NB4 (cell line): ENCODE measurements at regions not wholly inside any gene's neighbourhood (a gene's known extent, or its start where the extent isn't known, plus 50 kb on each side); places are given as distances from the start of the nearest gene placed in this dataset.
"Not testable (repeated sequence)": the region's sequence is repeated elsewhere in the genome, so short reads cannot be mapped to it uniquely, and the experiment has no call there.

ENCODE experiments used
- DNase-seq: peaks from one replicate; pipeline ENCODE4 v3.0.0; 2010; ENCODE audit warnings: low read depth
- H3K4me3 ChIP-seq: one replicate; pipeline ENCODE4 v1.5.1; 2011; ENCODE audit warnings: mild to moderate bottlenecking, low read depth, low read length, moderate library complexity
- CTCF ChIP-seq: IDR thresholded peaks from one replicate; pipeline ENCODE4 v1.5.1; 2012; ENCODE audit warnings: low read depth, low read length
- MYC ChIP-seq: IDR thresholded peaks from 2 replicates; pipeline ENCODE4 v1.6.1; 2011; ENCODE audit warnings: low read depth, low read length
- POLR2A ChIP-seq: IDR thresholded peaks from 2 replicates; pipeline ENCODE4 v1.6.1; 2011; ENCODE audit warnings: mild to moderate bottlenecking; ENCODE audit not compliant: insufficient read length; ENCODE audit errors: extremely low read depth
- TF ChIP-seq, protein P1 (sequence below): IDR thresholded peaks from 2 replicates; pipeline ENCODE4 v1.6.1; 2011; ENCODE audit warnings: low read depth, low read length

DNA sequence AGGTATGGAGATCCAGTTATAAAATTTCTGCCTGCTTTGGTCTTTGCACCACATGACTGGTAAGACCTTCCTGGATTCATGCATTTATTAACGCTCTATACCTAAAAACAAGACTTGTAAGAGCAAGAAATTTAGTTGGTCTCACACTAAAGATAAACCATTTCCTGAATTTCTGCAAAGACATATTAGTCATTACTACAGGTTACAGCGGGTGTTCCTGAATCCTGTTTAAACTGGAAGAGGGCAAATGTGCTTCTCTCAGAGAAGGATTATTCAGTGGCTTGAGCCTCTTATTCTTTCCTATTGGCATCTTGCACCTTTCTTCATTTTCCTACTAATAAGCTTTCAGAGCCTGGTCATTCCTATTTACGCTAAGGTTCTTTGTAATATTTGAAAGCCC is 397.6 kb upstream of the TENM3 start:
- DNase-seq = no peak
- no peak for TF ChIP-seq MYC
- TF ChIP-seq POLR2A = no peak
- H3K4me3 ChIP-seq = no peak overlapping the region

DNA sequence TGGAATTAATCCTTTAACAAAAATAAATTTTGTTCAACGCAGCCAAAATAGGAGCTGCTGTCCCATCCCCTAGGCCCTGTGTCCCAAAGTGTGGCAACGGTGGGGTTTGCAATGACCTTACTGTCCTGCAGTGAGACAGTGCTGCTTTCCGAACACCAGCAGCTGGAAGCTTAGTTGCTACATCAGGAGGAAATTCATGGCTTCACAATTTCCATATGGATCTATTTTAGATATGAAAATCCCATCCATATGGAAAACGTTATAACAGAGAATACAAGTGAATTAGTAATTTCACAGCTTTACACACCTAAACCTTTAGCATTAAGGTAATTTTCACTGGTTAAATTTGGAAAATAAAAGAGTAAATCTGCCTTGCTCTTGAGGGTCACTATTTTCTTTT is 396.3 kb upstream of the TENM3 start:
- TF ChIP-seq MYC = no peak
- TF ChIP-seq POLR2A = no peak
- no peak for TF ChIP-seq CTCF
- TF ChIP-seq, protein P1, sequence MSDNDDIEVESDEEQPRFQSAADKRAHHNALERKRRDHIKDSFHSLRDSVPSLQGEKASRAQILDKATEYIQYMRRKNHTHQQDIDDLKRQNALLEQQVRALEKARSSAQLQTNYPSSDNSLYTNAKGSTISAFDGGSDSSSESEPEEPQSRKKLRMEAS = no peak
- H3K4me3 ChIP-seq = no peak overlapping the region
- no peak for DNase-seq

GRCh38 chr4:181848357-181848756 is 394.8 kb upstream of the TENM3 start:
- TF ChIP-seq MYC = no peak
- no peak for TF ChIP-seq POLR2A
- DNase-seq = no peak
- H3K4me3 ChIP-seq = no peak overlapping the region

DNA sequence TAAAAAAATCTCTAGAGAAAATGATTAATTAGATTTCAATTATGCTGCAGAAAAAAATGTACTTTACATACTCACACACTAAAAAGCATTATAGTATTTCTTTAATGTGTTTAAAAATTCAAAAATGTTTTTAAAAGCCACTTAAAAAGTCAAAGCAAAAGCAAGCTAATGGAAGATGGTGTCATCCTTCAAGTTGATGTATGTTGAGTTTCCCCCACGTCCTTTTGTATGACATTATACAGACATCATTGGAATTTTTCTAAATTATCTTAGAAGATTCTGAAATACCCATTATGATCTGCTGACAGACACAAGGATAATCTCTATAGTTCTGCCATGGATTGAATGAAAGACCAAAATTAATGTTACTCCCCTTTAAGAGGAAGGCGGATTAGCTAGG is 393.7 kb upstream of the TENM3 start:
- no peak for TF ChIP-seq MYC
- no peak for TF ChIP-seq POLR2A
- TF ChIP-seq, protein P1 = no peak
- no peak for TF ChIP-seq CTCF
- no peak for DNase-seq
- H3K4me3 ChIP-seq = no peak overlapping the region

GRCh38 chr4:181853881-181854511 is 389.2 kb upstream of the TENM3 start:
- TF ChIP-seq MYC (no peak), CTCF (no peak), POLR2A (no peak)
- TF ChIP-seq, protein P1 = no peak
- DNase-seq = no peak
- H3K4me3 ChIP-seq = no peak overlapping the region

DNA sequence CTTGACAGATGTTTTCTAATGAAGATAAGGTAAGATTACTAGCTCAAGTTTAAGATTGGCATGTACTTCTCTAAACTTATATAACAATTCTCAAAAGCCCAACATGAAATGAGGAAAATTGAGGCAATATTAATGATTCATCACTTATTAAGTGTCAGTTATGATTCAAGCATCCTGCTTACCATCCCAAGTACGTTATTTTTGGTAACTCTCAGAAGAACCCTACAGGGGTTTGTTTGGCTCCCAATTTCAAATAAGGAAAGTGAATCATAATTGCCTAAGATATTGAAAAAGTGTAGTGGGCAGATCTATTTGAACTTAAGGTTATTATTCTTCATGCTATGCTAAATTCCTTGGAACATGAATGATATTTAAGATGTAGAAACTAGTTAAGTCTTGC is 387.9 kb upstream of the TENM3 start:
- H3K4me3 ChIP-seq = no peak overlapping the region
- DNase-seq = no peak
- no peak for TF ChIP-seq POLR2A
- TF ChIP-seq MYC = no peak
- no peak for TF ChIP-seq CTCF
- TF ChIP-seq, protein P1 = no peak

DNA sequence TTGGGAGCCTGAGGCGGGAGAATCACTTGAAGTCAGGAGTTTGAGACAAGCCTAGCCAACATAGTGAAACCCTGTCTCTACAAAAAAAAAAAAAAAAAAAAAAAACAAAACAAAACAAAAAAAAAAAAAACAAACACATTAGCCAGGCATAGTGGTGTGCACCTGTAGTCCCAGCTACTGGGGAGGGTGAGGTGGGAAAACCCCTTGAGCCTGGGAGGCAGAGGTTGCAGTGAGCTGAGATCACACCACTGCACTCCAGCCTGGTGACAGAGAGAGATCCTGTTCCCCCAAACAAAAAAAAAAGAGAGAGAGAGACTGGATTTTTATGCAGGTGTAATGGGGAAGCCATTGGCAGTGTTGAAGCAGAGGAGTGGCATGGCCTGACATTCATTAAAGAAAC is 385.7 kb upstream of the TENM3 start:
- not testable (repeated sequence) for H3K4me3 ChIP-seq, DNase-seq
